HG03460 (cell line): ENCODE measurements at regions not wholly inside any gene's neighbourhood (a gene's known extent, or its start where the extent isn't known, plus 50 kb on each side); places are given as distances from the start of the nearest gene placed in this dataset.
A peak's percentile ranks its signal among the peaks of the same experiment; 100 is the strongest.

Experiments
- ATAC-seq: cut with Tn5 transposase; IDR thresholded peaks from one replicate; pipeline ENCODE4 v1.9.1; 2021; ENCODE audit not compliant: unreplicated experiment

DNA sequence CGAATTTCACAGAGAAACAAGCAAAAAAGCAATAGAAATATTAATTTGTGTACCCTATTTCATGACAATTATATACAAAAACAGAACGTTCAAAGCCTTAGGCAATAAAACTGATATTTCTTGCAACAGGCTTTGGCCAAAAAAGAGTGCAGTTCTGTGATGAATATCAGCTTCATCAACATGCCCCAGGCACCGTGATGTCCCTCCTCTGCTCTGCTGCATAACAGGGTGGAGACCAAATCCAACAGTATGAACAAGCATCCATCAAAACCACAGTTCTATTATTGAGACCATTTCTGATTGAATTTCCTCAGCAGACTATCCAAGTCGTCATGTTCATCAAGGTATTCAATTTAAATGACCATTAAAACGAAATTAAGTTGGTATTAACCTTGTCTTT, 722.6 kb upstream of the NRSN1 start:
- no peak for ATAC-seq

DNA sequence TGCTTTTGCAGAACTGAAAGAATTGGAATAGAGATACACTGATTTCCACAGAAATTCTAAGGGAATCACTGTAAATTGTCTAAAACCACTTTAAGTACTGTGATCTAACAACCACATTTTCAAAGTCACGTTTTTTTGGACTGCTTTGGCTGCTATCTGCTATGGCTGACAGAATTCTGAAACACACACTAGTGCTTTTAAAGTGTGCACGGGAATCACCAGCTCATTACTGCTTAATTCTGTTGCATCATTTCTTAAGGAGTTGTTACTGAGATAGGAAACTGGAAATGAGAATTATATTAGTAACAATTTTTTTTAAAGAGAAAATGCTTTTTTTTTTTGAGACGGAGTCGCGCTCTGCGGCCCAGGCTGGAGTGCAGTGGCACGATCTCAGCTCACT, 716.5 kb upstream of the NRSN1 start:
- ATAC-seq, result no peak

DNA sequence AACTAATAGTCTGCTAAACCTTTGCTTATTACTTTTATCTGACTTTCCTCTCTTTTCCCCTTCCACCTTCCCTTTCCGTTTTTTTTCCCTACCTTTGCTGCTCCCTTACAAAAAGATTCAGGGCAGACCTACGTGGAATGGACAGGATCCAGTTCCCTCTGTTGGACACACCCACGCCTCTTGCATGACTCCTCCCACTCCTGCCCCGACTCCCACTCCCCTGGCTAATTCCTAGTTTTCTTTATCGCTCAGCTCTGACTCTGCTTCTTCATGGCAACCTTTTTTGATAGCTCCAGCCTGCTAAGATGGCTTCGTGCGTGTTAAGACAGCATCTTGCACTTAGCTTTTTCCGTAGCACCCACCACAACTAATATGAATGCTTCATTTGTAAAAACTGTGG, 715.6 kb upstream of the NRSN1 start:
- ATAC-seq, result no peak

DNA sequence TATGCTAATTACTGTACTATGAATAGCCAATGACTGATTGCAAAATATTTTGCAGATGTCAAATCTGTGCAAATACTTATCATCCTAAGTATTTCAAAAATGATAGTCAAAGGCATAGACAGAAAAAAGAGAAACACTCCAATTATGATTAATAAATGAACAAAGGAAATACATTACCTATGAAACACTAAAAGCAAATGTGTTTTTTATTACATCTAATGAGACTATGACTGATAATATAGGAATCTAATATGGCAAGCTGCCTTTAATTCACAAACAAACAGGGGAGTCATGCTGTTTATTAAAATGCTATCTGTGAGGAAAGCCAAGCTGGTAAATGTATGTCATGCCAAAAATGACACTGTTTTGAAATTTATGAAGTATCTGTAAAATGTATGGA, 713.2 kb upstream of the NRSN1 start:
- ATAC-seq, result no peak

DNA sequence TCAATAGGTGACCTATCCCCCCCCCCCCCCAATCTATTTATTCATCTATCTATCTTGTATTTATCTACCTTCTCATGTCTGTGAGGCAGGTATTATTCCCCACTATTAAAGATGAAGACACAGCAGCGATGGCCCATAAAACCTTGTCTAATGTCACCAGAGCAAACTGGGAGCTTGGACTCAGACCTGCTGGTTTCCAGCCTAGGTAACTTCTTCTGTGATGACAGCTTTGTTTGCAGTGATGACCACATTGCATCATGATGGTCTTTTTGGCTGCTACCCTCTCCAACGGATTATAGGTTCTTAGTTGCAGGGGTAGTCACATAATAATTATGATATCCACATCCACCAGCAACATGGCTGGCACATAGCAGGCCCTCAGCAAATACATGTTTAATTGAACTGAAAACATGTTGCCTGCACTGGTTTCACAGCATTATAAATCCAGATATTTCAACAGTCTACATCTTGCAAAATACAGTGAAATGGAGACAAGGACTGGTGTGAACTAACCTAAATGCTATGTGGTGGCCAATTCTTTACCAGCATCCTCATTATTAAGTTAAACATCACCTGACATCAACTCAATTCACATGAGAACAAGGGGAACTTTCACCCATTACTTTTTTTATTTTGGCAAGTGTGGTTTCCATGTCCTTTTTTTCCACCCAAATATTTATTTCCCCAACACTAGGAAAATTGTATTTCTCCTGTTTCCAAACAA, 712.5 kb upstream of the NRSN1 start:
- ATAC-seq, result no peak

DNA sequence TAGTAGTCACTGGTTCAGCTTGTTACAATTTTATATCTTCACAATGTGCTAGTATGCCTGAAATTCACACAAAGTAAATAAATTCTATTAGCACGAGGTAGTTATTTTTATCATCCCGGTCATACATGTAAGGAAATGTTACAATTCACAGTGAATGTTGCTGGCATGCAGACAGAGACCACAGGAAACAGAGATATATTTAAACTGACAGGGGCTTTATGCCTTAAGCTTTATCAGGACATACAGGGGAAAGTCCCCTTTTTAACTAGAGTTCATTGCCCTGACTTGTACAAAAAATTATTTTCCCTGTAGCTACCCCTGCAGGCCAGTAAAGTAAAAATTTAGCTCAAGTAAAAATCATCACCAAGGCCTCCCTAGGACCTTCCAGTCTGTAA, 712.0 kb upstream of the NRSN1 start:
- peak; percentile 56 for ATAC-seq

DNA sequence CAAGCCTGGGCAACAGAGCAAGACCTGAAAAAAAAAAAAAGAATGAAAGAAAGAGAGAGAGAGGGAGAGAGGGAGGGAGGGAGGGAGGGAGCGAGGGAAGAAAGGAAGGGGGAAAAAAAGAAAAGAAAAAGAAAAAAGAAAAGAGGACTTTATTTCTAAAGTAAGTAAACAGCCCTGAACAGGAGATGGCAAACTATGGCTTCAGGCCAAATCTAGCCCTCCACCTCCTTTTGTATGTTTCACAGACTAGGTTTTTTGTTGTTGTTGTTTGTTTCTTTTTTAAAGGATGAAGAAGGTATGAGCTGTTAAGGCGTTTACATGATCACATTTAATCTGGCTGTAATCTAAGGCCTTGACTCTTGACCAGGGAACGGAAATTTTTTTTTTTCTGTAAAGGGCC, 711.1 kb upstream of the NRSN1 start:
- no peak for ATAC-seq

DNA sequence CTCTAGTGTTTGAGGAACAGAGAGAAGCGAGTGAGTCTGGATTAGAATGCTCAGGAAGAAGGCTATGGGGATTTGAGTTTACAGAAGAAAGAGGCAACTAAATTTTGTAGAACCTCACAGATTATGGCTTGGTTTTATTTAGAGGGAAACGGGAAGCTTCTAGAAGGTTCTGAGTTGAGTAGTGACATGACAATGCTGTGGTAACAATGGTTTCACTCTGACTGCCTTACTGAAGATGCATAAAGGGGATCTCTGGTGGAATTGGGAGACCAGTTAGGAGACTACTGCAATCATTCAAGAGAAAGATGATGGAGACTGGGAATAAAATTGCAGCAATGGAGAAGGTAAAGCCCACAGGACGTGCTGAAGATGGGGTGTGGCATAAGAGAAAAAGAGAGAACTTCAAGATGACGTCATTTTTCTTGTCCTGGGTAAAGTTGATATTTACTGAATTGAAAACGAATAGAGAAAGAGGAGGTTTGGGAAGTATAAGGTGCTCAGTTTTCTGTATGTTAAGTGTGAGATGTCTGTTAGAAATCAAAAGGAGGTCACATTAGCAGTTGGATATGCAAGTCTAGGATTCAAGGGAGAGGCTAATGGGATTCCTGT, 710.1 kb upstream of the NRSN1 start:
- no peak for ATAC-seq

DNA sequence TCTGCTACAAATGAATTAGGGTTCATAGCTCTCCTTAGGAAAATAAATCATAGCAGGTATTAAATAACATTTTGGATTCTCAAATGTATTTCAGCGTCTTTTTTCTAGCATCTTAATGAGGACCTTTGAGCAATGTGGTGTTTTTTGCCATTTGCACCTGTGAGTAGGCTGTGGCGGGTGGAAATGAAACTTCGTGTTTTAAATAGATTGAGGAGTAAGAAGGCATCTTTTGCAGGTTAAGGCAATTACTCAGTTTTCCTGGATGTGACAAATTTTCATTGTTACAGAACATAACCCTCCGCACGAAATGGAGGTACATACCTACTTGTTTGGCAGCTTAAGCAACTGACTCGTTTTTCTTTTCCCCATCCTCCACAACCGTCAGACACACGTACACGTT, 708.9 kb upstream of the NRSN1 start:
- ATAC-seq, result no peak

DNA sequence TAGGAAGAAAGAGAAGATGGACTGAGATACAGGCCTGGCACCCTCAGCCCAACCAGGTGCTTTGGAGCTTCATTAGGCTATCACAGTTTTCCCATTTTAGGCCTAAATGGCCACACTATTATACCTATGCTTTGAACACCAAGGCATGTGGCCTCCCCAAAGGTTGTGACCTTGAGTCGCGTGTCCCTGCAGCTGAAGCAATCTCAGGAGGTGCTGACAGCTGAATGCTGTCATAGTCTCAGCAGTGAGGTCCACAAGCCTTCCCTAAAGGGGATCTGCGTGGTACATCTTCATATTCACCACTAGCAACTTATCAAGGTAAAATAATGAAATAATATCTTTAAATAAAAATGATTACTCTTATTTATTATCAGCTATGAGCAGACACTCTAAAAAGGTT, 707.9 kb upstream of the NRSN1 start:
- no peak for ATAC-seq

DNA sequence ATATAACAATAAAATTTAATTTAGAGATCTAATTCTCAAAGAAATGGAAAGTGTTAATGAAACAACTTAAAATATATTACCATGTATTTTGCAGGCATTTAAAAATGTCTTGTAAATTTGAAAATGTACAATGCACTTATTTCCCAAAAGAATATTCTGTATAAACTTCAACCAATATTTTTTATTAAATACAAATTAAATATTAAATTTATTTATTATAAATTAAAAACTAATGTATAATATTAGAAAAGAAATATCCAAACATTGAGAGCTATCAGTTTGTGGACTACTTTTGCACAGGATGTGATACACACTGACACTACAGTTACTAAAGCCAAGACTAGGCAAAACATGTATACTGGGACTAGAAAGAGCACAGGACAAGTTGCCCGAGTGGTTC, 707.0 kb upstream of the NRSN1 start:
- no peak for ATAC-seq

DNA sequence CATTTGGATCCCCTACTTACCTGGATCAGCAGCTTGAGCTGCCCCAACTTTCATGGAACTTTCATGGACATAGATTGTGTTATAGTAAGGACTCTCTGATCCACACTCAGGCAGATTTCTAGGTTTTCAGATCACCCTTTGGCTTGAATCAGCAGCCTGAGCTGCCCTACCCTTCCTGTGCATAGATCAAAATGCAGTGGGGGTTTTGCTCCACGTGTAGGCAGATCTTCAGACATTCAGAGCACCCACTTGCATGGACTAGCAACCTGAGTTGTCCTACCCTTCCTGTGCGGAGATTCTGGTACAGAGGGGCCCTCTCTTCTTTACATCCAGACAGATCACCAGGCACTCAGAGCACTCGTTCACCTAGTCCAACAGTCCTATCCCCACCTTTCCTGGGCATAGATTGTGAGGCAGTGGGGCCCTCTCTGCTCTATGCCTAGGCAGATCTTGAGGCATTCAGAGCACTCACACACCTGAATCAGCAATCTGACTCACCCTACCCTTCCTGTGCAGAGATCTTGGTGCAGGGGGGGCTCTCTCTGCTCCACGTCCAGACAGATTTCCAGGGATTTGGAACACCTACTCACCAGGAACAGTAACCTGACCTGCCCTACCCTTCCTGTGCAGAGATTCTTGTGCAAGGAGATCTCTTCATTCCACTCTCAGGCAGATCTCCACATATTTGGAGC, 705.2 kb upstream of the NRSN1 start:
- ATAC-seq, result no peak

DNA sequence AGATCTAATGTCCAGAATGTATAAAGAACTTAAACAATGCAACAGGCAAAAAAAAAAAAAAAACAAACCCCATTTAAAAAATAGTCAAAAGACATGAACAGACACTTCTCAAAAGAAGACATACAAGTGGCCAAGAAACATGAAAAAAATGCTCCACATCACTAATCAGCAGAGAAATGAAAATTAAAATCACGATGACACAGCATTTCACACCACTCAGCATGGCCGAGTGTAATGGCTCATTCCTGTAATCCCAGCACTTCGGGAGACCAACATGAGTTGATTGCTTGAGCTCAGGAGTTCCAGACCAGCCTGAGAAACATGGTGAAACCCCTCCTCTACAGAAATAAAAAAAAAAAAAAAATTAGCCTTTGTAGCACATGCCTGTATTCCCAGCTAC, 701.4 kb upstream of the NRSN1 start:
- ATAC-seq, result no peak

DNA sequence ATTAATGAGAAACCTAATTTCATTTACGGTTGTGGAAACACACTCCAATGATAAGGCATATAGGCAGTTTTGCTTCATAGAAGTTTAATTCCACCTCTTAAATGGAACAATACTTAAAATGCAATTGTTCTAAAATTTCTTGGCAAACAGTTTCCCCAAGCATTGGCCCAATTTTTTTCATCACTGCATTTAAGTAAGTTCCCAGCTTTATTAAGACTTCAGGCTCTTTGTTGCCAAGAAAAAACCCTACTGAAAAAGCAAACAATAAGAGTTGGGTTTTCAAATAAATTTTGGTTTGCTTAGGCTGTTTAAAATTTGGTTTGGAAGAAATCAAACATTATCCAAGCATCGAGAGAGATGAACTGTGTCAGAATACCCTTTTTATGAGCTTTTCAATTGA, 690.9 kb upstream of the NRSN1 start:
- ATAC-seq, result no peak

DNA sequence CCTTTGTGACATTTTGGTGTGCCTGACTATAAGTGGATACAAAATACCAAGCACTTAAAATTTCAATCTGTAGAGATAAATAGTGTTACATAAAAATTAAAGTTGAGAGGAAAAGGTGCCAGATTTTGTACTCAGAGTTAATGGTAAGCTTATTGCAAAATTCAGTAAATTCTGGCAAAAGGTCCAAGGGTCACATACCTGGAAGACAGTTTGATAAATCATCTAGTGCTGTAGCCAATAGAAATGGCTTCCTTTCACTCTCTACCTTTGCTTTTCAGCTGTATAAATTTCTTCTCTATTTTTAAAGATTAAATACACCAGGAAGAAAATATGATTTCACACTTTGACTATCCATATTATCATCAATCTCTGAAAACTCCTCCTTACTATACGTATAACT, 690.2 kb upstream of the NRSN1 start:
- no peak for ATAC-seq

DNA sequence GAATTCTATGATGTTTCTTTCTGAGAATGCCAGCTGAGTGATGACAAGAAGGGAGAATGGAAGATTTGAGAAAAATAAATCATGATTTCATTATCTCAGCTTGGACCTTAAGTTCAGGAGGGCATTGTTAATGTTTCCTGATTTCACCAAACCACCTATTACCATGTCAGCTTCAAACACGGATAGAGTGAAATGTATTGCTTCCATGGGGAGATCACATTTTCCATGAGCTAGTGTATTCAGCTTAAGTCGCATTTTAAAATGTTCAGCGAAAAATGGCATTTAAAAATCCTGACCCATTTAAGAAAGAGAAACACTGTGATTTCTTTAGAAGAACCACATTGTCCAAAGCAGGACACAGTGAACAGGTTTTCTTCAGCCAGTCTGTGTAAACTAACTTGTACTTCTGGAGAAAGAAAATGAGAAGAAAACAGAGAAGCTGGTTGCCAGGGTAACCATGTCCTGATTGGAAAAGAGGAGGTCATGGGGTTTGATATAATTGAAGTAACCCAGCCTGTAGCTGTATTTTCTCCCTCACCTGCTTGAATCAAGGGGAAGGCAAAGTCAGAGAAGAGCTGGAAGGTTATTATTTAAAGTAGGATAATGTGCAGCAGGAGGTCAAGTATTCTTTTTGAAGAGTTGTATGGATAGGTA, 684.1 kb upstream of the NRSN1 start:
- no peak for ATAC-seq

DNA sequence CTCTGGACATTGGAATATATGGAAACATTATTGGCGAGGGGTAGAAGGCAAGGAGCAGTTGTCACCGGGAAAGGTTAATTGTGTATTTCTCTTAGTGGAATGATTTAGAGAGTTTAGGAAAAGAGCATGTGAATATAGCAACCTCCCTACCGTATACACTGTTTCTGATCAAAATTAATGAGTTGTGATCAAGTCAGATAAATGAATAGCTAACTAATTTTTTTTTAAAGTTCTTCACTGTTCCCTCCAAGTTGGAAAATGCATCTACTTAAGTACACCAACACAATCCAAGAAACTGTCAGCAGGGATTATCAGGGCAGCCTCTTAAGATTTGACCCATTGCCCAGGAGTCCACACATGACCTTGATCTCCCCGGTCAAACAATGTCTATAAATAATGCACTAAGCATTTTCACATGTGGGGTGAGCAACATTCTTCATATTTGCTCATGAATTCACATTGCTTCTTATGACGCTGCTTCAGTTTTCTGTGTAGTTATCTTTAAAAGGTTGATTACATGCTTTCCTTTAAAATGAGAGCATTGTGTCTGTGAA, 680.8 kb upstream of the NRSN1 start:
- no peak for ATAC-seq

DNA sequence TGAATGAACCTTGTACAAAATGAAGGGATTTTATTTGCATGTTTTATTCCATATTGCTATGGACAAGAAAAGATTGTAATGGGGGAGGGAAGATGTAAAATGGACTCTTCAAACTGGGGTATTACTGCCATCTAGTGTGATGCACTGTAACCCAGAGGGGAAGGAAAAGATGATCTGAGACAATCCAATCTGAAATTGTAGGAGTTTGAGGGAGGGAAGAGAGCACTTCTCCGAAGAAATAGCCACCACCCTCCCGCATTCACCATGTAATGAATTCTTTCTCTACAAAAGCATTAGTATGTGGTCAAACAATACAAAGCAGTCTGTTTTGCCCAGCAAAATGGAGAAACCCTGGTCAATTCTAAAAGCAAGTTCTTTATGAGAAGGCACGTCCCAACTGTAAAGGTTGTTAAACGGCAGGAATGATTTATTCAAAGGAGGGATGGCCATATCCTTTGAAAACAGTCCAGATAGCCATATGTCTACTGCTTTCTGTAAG, 679.5 kb upstream of the NRSN1 start:
- no peak for ATAC-seq

DNA sequence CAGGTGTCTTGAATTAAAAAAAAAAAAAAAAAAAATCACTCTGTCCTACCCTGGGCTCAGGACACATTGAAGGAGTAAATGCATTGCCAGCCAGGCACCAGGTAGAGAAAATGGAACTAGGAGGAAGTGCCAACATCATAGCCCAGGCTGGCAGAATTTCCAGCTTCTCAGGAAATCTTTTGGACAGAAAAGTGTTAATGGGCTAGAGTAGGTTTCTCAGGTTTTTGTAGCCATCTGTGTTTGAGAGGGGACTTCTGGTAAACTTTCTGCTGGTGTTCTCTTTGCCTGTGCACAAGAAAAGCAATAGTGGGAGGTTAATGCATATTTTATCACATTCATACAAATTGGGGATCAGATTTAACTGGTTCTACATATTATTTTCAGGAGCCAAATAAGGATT, 678.3 kb upstream of the NRSN1 start:
- no peak for ATAC-seq

DNA sequence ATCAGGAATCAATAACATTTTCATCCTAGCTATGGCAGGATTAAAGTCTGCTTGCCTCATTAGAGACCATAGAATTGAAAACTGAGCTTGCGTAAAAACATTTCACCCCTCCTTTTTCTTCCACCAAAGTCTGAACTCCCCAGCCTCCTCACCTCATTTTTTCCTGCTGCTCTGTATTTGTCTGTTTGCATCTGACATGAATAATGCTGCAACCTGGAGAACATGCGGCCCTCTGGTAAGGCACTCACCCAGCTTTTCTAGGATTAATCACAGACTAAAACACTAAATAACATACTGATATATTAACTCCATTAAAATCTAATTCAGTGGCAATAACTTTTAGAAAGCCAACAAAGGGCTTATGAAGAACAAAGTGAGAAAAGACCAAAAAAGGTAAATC, 677.7 kb upstream of the NRSN1 start:
- no peak for ATAC-seq
